Peyer's patch (tissue), 4 donors: ENCODE measurements at regions not wholly inside any gene's neighbourhood (a gene's known extent, or its start where the extent isn't known, plus 50 kb on each side); places are given as distances from the start of the nearest gene placed in this dataset.

ENCODE experiments used
- POLR2A ChIP-seq, 2 donors: fragments of 450-650 bp; IDR thresholded peaks; one replicate each; pipeline ENCODE4 v1.5.1; 2017; ENCODE audit warnings: antibody characterized with exemption in 2 of 2, mild to moderate bottlenecking in 2 of 2, moderate library complexity in 2 of 2
- TF ChIP-seq, protein P1 (sequence below), 6 experiments: fragments of 450-650 bp in 4 of 6; fragments of 200-600 bp in 2 of 6; sonication (generic) in 1 of 6; IDR thresholded peaks; one replicate each; pipeline ENCODE4 v1.5.1; 2017 to 2019; ENCODE audit warnings: antibody characterized with exemption in 6 of 6, mild to moderate bottlenecking in 3 of 6, moderate library complexity in 1 of 6

GRCh38 chrX:39816871-39817731, 280.7 kb downstream of the BCOR start:
- TF ChIP-seq POLR2A (IDR thresholded peaks at IDR 0.05): no peak
- TF ChIP-seq, protein P1, sequence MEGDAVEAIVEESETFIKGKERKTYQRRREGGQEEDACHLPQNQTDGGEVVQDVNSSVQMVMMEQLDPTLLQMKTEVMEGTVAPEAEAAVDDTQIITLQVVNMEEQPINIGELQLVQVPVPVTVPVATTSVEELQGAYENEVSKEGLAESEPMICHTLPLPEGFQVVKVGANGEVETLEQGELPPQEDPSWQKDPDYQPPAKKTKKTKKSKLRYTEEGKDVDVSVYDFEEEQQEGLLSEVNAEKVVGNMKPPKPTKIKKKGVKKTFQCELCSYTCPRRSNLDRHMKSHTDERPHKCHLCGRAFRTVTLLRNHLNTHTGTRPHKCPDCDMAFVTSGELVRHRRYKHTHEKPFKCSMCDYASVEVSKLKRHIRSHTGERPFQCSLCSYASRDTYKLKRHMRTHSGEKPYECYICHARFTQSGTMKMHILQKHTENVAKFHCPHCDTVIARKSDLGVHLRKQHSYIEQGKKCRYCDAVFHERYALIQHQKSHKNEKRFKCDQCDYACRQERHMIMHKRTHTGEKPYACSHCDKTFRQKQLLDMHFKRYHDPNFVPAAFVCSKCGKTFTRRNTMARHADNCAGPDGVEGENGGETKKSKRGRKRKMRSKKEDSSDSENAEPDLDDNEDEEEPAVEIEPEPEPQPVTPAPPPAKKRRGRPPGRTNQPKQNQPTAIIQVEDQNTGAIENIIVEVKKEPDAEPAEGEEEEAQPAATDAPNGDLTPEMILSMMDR (IDR thresholded peaks at IDR 0.05): no peak
